ENCODE measurements at regions not wholly inside any gene's neighbourhood (a gene's known extent, or its start where the extent isn't known, plus 50 kb on each side); places are given as distances from the start of the nearest gene placed in this dataset.

DNA sequence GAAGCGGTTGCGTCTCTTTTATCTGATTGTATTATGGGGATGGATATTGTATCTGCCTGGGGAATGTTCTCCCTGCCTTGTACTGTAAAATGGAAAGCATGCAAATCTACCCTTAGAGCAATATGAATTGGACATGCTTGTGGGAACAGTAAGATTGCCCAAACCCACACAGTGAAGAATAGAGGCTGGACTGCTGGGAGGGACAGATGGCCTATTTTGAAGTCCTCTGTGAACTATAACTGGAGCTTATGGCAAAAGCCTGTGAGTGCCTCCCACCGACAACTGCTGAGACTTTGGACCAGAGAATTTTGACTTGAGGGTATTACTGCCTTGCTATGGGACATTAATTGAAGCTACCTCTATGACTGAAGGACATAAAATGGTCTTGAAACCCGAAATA is 168.9 kb downstream of the ERCC6L2 start:
- peaks cover 5 to 8% of the 10 kb centered on the region in 2 donors for H3K4me1 ChIP-seq (ENCODE audit: control insufficient read depth in 1 of 2, insufficient read depth in 2 of 2, low read length in 2 of 2)
- no peak overlapping the region for H3K27ac ChIP-seq (ENCODE audit: low read depth, low read length)
- no peaks in the 10 kb centered on the region for H3K27me3 ChIP-seq (ENCODE audit: control insufficient read depth in 1 of 2, insufficient read depth in 2 of 2, low read length in 2 of 2)
- H3K9me3 ChIP-seq (ENCODE audit: control insufficient read depth in 1 of 2, low read length in 2 of 2) = no peaks in the 10 kb centered on the region
- H3K9ac ChIP-seq (ENCODE audit: low read depth in 1 of 2, low read length in 2 of 2) = no peak overlapping the region
- no peak overlapping the region for H3K4me3 ChIP-seq (ENCODE audit: low read depth in 1 of 2, low read length in 2 of 2)
- H3K36me3 ChIP-seq (ENCODE audit: control insufficient read depth in 1 of 2, insufficient read depth in 2 of 2, low read length in 2 of 2) = no peaks in the 10 kb centered on the region

DNA sequence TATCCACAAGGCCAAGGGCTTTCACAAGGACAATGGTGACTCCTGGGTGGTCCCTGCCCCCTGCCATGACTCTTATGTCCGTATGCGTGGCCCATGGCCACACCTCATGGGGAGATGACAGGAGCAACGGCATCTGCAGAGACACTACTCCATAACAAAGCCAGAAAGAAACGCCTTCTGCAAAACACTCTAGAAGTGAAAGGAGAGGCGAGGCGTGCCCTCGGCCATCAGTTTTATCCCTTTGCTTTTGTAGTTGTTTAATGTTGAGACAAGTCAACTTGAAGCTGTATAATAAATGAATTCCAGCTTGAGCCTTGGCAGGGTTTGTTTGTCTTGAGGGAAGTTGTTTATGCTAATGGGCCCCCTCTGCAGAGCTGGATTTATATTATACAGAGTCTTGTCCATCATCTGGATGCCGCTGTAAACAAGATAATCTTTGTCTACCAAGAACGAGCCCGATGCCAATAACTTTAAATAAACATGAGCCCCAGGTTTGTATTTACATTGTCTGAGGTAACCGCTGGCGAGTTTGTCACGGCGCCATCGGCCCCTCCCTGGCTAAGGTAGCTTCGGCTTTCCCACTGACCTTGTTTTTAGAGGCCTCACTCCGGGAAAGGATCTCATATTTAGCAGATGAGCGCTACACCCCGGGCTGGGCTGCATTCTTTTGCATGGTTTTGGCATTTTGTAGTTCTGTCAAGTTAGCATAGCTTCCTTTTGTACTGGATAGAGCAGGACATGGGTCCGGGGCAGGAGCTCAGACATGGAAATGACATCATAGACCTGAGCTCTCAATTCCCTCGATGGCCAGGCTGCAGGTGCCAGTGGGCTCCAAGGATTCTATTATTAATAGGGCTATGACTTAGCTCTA is 165.3 kb downstream of the ERCC6L2 start:
- Histone ChIP-seq H3K4me1 (ENCODE audit: control insufficient read depth in 1 of 2, insufficient read depth in 2 of 2, low read length in 2 of 2) (peaks cover 5 to 8% of the 10 kb centered on the region in 2 donors), H3K27ac (ENCODE audit: low read depth, low read length) (no peak overlapping the region), H3K27me3 (ENCODE audit: control insufficient read depth in 1 of 2, insufficient read depth in 2 of 2, low read length in 2 of 2) (no peaks in the 10 kb centered on the region), H3K4me3 (ENCODE audit: low read depth in 1 of 2, low read length in 2 of 2) (no peak overlapping the region), H3K9ac (ENCODE audit: low read depth in 1 of 2, low read length in 2 of 2) (no peak overlapping the region), H3K9me3 (ENCODE audit: control insufficient read depth in 1 of 2, low read length in 2 of 2) (peaks cover 6 to 10% of the 10 kb centered on the region in 2 donors), H3K36me3 (ENCODE audit: control insufficient read depth in 1 of 2, insufficient read depth in 2 of 2, low read length in 2 of 2) (no peaks in the 10 kb centered on the region)

GRCh38 chr9:96038914-96039313 is 163.4 kb downstream of the ERCC6L2 start:
- Histone ChIP-seq H3K27me3 (ENCODE audit: control insufficient read depth in 1 of 2, insufficient read depth in 2 of 2, low read length in 2 of 2) (no peaks in the 10 kb centered on the region), H3K9me3 (ENCODE audit: control insufficient read depth in 1 of 2, low read length in 2 of 2) (peaks cover 6 to 10% of the 10 kb centered on the region in 2 donors), H3K27ac (ENCODE audit: low read depth, low read length) (no peak overlapping the region), H3K4me3 (ENCODE audit: low read depth in 1 of 2, low read length in 2 of 2) (no peak overlapping the region), H3K36me3 (ENCODE audit: control insufficient read depth in 1 of 2, insufficient read depth in 2 of 2, low read length in 2 of 2) (no peaks in the 10 kb centered on the region), H3K4me1 (ENCODE audit: control insufficient read depth in 1 of 2, insufficient read depth in 2 of 2, low read length in 2 of 2) (peaks cover 5 to 8% of the 10 kb centered on the region in 2 donors), H3K9ac (ENCODE audit: low read depth in 1 of 2, low read length in 2 of 2) (no peak overlapping the region)

GRCh38 chr9:96038271-96038670 is 162.8 kb downstream of the ERCC6L2 start:
- H3K9ac ChIP-seq (ENCODE audit: low read depth in 1 of 2, low read length in 2 of 2) = no peak overlapping the region
- H3K36me3 ChIP-seq (ENCODE audit: control insufficient read depth in 1 of 2, insufficient read depth in 2 of 2, low read length in 2 of 2) = no peaks in the 10 kb centered on the region
- peaks cover 5 to 8% of the 10 kb centered on the region in 2 donors for H3K4me1 ChIP-seq (ENCODE audit: control insufficient read depth in 1 of 2, insufficient read depth in 2 of 2, low read length in 2 of 2)
- no peak overlapping the region for H3K4me3 ChIP-seq (ENCODE audit: low read depth in 1 of 2, low read length in 2 of 2)
- peaks cover 6 to 10% of the 10 kb centered on the region in 2 donors for H3K9me3 ChIP-seq (ENCODE audit: control insufficient read depth in 1 of 2, low read length in 2 of 2)
- no peak overlapping the region for H3K27ac ChIP-seq (ENCODE audit: low read depth, low read length)
- no peaks in the 10 kb centered on the region for H3K27me3 ChIP-seq (ENCODE audit: control insufficient read depth in 1 of 2, insufficient read depth in 2 of 2, low read length in 2 of 2)

GRCh38 chr9:96034553-96035122 is 159.1 kb downstream of the ERCC6L2 start:
- peaks cover 6 to 10% of the 10 kb centered on the region in 2 donors for H3K9me3 ChIP-seq (ENCODE audit: control insufficient read depth in 1 of 2, low read length in 2 of 2)
- H3K4me3 ChIP-seq (ENCODE audit: low read depth in 1 of 2, low read length in 2 of 2) = no peak overlapping the region
- H3K27ac ChIP-seq (ENCODE audit: low read depth, low read length) = no peak overlapping the region
- H3K36me3 ChIP-seq (ENCODE audit: control insufficient read depth in 1 of 2, insufficient read depth in 2 of 2, low read length in 2 of 2) = no peaks in the 10 kb centered on the region
- H3K4me1 ChIP-seq (ENCODE audit: control insufficient read depth in 1 of 2, insufficient read depth in 2 of 2, low read length in 2 of 2) = peaks cover 0 to 9% of the 10 kb centered on the region in 2 donors
- H3K27me3 ChIP-seq (ENCODE audit: control insufficient read depth in 1 of 2, insufficient read depth in 2 of 2, low read length in 2 of 2) = no peaks in the 10 kb centered on the region
- H3K9ac ChIP-seq (ENCODE audit: low read depth in 1 of 2, low read length in 2 of 2) = no peak overlapping the region

- peaks cover 0 to 9% of the 10 kb centered on the region in 2 donors for H3K4me1 ChIP-seq (ENCODE audit: control insufficient read depth in 1 of 2, insufficient read depth in 2 of 2, low read length in 2 of 2)
- H3K9me3 ChIP-seq (ENCODE audit: control insufficient read depth in 1 of 2, low read length in 2 of 2) = peaks cover 4 to 7% of the 10 kb centered on the region in 2 donors
- H3K27ac ChIP-seq (ENCODE audit: low read depth, low read length) = no peak overlapping the region
- no peak overlapping the region for H3K4me3 ChIP-seq (ENCODE audit: low read depth in 1 of 2, low read length in 2 of 2)
- H3K9ac ChIP-seq (ENCODE audit: low read depth in 1 of 2, low read length in 2 of 2) = no peak overlapping the region
- H3K36me3 ChIP-seq (ENCODE audit: control insufficient read depth in 1 of 2, insufficient read depth in 2 of 2, low read length in 2 of 2) = no peaks in the 10 kb centered on the region
- H3K27me3 ChIP-seq (ENCODE audit: control insufficient read depth in 1 of 2, insufficient read depth in 2 of 2, low read length in 2 of 2) = no peaks in the 10 kb centered on the region
Observed at GRCh38 chr9:96033896-96034295, 158.4 kb downstream of the ERCC6L2 start.

GRCh38 chr9:96031916-96032534 is 156.5 kb downstream of the ERCC6L2 start:
- H3K4me1 ChIP-seq (ENCODE audit: control insufficient read depth in 1 of 2, insufficient read depth in 2 of 2, low read length in 2 of 2) = peaks cover 0 to 11% of the 10 kb centered on the region in 2 donors
- H3K27ac ChIP-seq (ENCODE audit: low read depth, low read length) = no peak overlapping the region
- peaks cover 12% of the 10 kb centered on the region in 2 donors for H3K27me3 ChIP-seq (ENCODE audit: control insufficient read depth in 1 of 2, insufficient read depth in 2 of 2, low read length in 2 of 2)
- H3K4me3 ChIP-seq (ENCODE audit: low read depth in 1 of 2, low read length in 2 of 2) = no peak overlapping the region
- H3K36me3 ChIP-seq (ENCODE audit: control insufficient read depth in 1 of 2, insufficient read depth in 2 of 2, low read length in 2 of 2) = no peaks in the 10 kb centered on the region
- no peaks in the 10 kb centered on the region for H3K9me3 ChIP-seq (ENCODE audit: control insufficient read depth in 1 of 2, low read length in 2 of 2)
- no peak overlapping the region for H3K9ac ChIP-seq (ENCODE audit: low read depth in 1 of 2, low read length in 2 of 2)

- no peak overlapping the region for H3K9ac ChIP-seq (ENCODE audit: low read depth in 1 of 2, low read length in 2 of 2)
- H3K9me3 ChIP-seq (ENCODE audit: control insufficient read depth in 1 of 2, low read length in 2 of 2) = no peaks in the 10 kb centered on the region
- H3K27me3 ChIP-seq (ENCODE audit: control insufficient read depth in 1 of 2, insufficient read depth in 2 of 2, low read length in 2 of 2) = peaks cover 12 to 18% of the 10 kb centered on the region in 2 donors
- H3K36me3 ChIP-seq (ENCODE audit: control insufficient read depth in 1 of 2, insufficient read depth in 2 of 2, low read length in 2 of 2) = no peaks in the 10 kb centered on the region
- H3K27ac ChIP-seq (ENCODE audit: low read depth, low read length) = no peak overlapping the region
- no peak overlapping the region for H3K4me3 ChIP-seq (ENCODE audit: low read depth in 1 of 2, low read length in 2 of 2)
- H3K4me1 ChIP-seq (ENCODE audit: control insufficient read depth in 1 of 2, insufficient read depth in 2 of 2, low read length in 2 of 2) = peaks cover 0 to 15% of the 10 kb centered on the region in 2 donors
Observed at GRCh38 chr9:96031366-96031824, 155.9 kb downstream of the ERCC6L2 start.

- H3K4me1 ChIP-seq (ENCODE audit: control insufficient read depth in 1 of 2, insufficient read depth in 2 of 2, low read length in 2 of 2) = peaks cover 0 to 15% of the 10 kb centered on the region in 2 donors
- no peaks in the 10 kb centered on the region for H3K9me3 ChIP-seq (ENCODE audit: control insufficient read depth in 1 of 2, low read length in 2 of 2)
- no peaks in the 10 kb centered on the region for H3K36me3 ChIP-seq (ENCODE audit: control insufficient read depth in 1 of 2, insufficient read depth in 2 of 2, low read length in 2 of 2)
- H3K4me3 ChIP-seq (ENCODE audit: low read depth in 1 of 2, low read length in 2 of 2) = no peak overlapping the region
- no peak overlapping the region for H3K27ac ChIP-seq (ENCODE audit: low read depth, low read length)
- H3K9ac ChIP-seq (ENCODE audit: low read depth in 1 of 2, low read length in 2 of 2) = no peak overlapping the region
- peaks cover 12 to 19% of the 10 kb centered on the region in 2 donors for H3K27me3 ChIP-seq (ENCODE audit: control insufficient read depth in 1 of 2, insufficient read depth in 2 of 2, low read length in 2 of 2)
Observed at GRCh38 chr9:96029722-96030530, 154.4 kb downstream of the ERCC6L2 start.
